ENCODE measurements at regions not wholly inside any gene's neighbourhood (a gene's known extent, or its start where the extent isn't known, plus 50 kb on each side); places are given as distances from the start of the nearest gene placed in this dataset.

- no peaks in the 10 kb centered on the region for H3K36me3 ChIP-seq
- no peaks in the 10 kb centered on the region for H3K27me3 ChIP-seq
- H3K27ac ChIP-seq: no peak overlapping the region
- no peaks in the 10 kb centered on the region for H3K4me1 ChIP-seq
- no peak for TF ChIP-seq CTCF (IDR thresholded peaks at IDR 0.05)
- H3K4me3 ChIP-seq: no peak overlapping the region
- DNase-seq (ENCODE audit: low spot score): no peak
- H3K9me3 ChIP-seq: no peaks in the 10 kb centered on the region
These were observed 151.0 kb upstream of the LMO3 start for GRCh38 chr12:16756833-16757555.

- no peak for TF ChIP-seq CTCF (IDR thresholded peaks at IDR 0.05)
- H3K4me1 ChIP-seq: no peaks in the 10 kb centered on the region
- no peaks in the 10 kb centered on the region for H3K27me3 ChIP-seq
- no peaks in the 10 kb centered on the region for H3K9me3 ChIP-seq
- H3K36me3 ChIP-seq: no peaks in the 10 kb centered on the region
- no peak overlapping the region for H3K4me3 ChIP-seq
- no peak overlapping the region for H3K27ac ChIP-seq
- no peak for DNase-seq (ENCODE audit: low spot score)
These were observed 124.8 kb upstream of the LMO3 start for GRCh38 chr12:16730772-16731171.

- Histone ChIP-seq H3K36me3 (no peaks in the 10 kb centered on the region), H3K27ac (no peak overlapping the region), H3K9me3 (no peaks in the 10 kb centered on the region), H3K27me3 (no peaks in the 10 kb centered on the region), H3K4me3 (no peak overlapping the region), H3K4me1 (no peaks in the 10 kb centered on the region)
- no peak for DNase-seq (ENCODE audit: low spot score)
- TF ChIP-seq CTCF (IDR thresholded peaks at IDR 0.05): no peak
These were observed 120.9 kb upstream of the LMO3 start for GRCh38 chr12:16726879-16727278.

GRCh38 chr12:16719713-16720416 lies 113.9 kb upstream of the LMO3 start:
- DNase-seq (ENCODE audit: low spot score): no peak
- Histone ChIP-seq H3K27ac (no peak overlapping the region), H3K27me3 (no peaks in the 10 kb centered on the region), H3K4me1 (no peaks in the 10 kb centered on the region), H3K9me3 (no peaks in the 10 kb centered on the region), H3K36me3 (no peaks in the 10 kb centered on the region), H3K4me3 (no peak overlapping the region)
- no peak for TF ChIP-seq CTCF (IDR thresholded peaks at IDR 0.05)

GRCh38 chr12:16716928-16717327 lies 111.0 kb upstream of the LMO3 start:
- no peak for DNase-seq (ENCODE audit: low spot score)
- H3K4me3 ChIP-seq: no peak overlapping the region
- TF ChIP-seq CTCF (IDR thresholded peaks at IDR 0.05): no peak
- H3K27me3 ChIP-seq: no peaks in the 10 kb centered on the region
- H3K9me3 ChIP-seq: no peaks in the 10 kb centered on the region
- H3K36me3 ChIP-seq: no peaks in the 10 kb centered on the region
- H3K4me1 ChIP-seq: no peaks in the 10 kb centered on the region
- no peak overlapping the region for H3K27ac ChIP-seq
